PC-3 (cell line): ENCODE measurements at regions not wholly inside any gene's neighbourhood (a gene's known extent, or its start where the extent isn't known, plus 50 kb on each side); places are given as distances from the start of the nearest gene placed in this dataset.
"Not testable (repeated sequence)": the region's sequence is repeated elsewhere in the genome, so short reads cannot be mapped to it uniquely, and the experiment has no call there.

Experiments
- ATAC-seq: fragments of 200-7000 bp; cut with Tn5 transposase; 2 replicates; pipeline ENCODE4 v1.9.1; 2020; ENCODE audit warnings: mild to moderate bottlenecking, moderate library complexity
- BruUV-seq: library from RNA; stranded (reverse); fragments of 400-500 nt; replicated peaks from 2 replicates; lab custom pipeline; 2021; lab: Mats Ljungman, UMichigan
- CTCF ChIA-PET: fragments of 300-600 bp; sonication (Branson Sonifier 250); formaldehyde crosslinking; loops from one replicate; lab custom pipeline; 2022; ENCODE audit warnings: antibody characterized with exemption; lab: Charles Lee
- POLR2A ChIA-PET: fragments of 300-600 bp; sonication (Branson Sonifier 250); formaldehyde crosslinking; loops from one replicate; lab custom pipeline; 2022; ENCODE audit warnings: antibody characterized with exemption; ENCODE audit not compliant: unreplicated experiment; lab: Charles Lee
- DNase-seq: peaks from one replicate; pipeline ENCODE4 v3.0.0-alpha.2; 2015
- H2AFZ ChIP-seq: fragments of 300-600 bp; sonication (generic); 2 replicates; pipeline ENCODE4 v1.6.0; 2016; ENCODE audit warnings: antibody characterized with exemption, low read length
- H3F3A ChIP-seq: fragments of 300-600 bp; sonication (generic); one replicate; pipeline ENCODE4 v1.6.0; 2017; ENCODE audit warnings: antibody characterized with exemption, low read length, control low read depth, mild to moderate bottlenecking; ENCODE audit not compliant: unreplicated experiment
- H3K27ac ChIP-seq: fragments of 300-600 bp; sonication (generic); 2 replicates; pipeline ENCODE4 v1.5.1; 2016; ENCODE audit warnings: mild to moderate bottlenecking, low read length
- H3K27me3 ChIP-seq: fragments of 300-600 bp; sonication (generic); 2 replicates; pipeline ENCODE4 v1.6.1; 2016; ENCODE audit warnings: low read length, mixed read lengths
- H3K36me3 ChIP-seq: fragments of 300-600 bp; sonication (generic); 2 replicates; pipeline ENCODE4 v1.6.1; 2016; ENCODE audit warnings: low read depth, mixed run types, low read length, mixed read lengths
- H3K4me1 ChIP-seq: fragments of 300-600 bp; sonication (generic); 2 replicates; pipeline ENCODE4 v1.5.1; 2016; ENCODE audit warnings: low read length; ENCODE audit not compliant: insufficient read depth
- H3K4me2 ChIP-seq: fragments of 300-600 bp; sonication (generic); 2 replicates; pipeline ENCODE4 v1.6.0; 2016; ENCODE audit warnings: low read length
- H3K4me3 ChIP-seq: fragments of 300-600 bp; sonication (generic); 2 replicates; pipeline ENCODE4 v1.5.1; 2016; ENCODE audit warnings: mild to moderate bottlenecking, low read length, mixed read lengths
- H3K79me2 ChIP-seq: fragments of 300-600 bp; sonication (generic); 2 replicates; pipeline ENCODE4 v1.6.1; 2017; ENCODE audit warnings: low read length, mixed read lengths
- H3K9ac ChIP-seq: fragments of 300-600 bp; sonication (generic); 2 replicates; pipeline ENCODE4 v1.6.0; 2016; ENCODE audit warnings: mild to moderate bottlenecking, low read length
- H3K9me2 ChIP-seq: fragments of 300-600 bp; sonication (generic); replicated peaks from 2 replicates; pipeline ENCODE4 v1.6.1; 2016; ENCODE audit warnings: mixed run types, low read length, mixed read lengths
- H3K9me3 ChIP-seq: fragments of 300-600 bp; sonication (generic); 2 replicates; pipeline ENCODE4 v1.6.1; 2016; ENCODE audit warnings: low read length, mixed read lengths
- H4K20me1 ChIP-seq: fragments of 300-600 bp; sonication (generic); 2 replicates; pipeline ENCODE4 v1.6.1; 2016; ENCODE audit warnings: low read length, mixed read lengths
- EZH2 ChIP-seq: fragments of 300-600 bp; sonication (generic); IDR thresholded peaks from one replicate; pipeline ENCODE4 v1.6.1; 2017; ENCODE audit warnings: antibody characterized with exemption, mild to moderate bottlenecking, low read length; ENCODE audit not compliant: unreplicated experiment
- EZH2phosphoT487 ChIP-seq: fragments of 300-600 bp; sonication (generic); IDR thresholded peaks from 2 replicates; pipeline ENCODE4 v1.6.1; 2018; ENCODE audit warnings: mild to moderate bottlenecking, antibody characterized with exemption, low read length, borderline replicate concordance
- intact Hi-C: fragments of 100-400 bp; cut with micrococcal nuclease; formaldehyde crosslinking; loops from 2 replicates; pipeline ENCODE4 v1.9.0; 2023
- TF ChIP-seq, protein P1 (sequence below): fragments of 300-600 bp; sonication (generic); conservative IDR thresholded peaks from 2 replicates; pipeline ENCODE4 v1.5.1; 2017; ENCODE audit warnings: antibody characterized with exemption, low read depth, mild to moderate bottlenecking, low read length

- TF ChIP-seq, protein P1, sequence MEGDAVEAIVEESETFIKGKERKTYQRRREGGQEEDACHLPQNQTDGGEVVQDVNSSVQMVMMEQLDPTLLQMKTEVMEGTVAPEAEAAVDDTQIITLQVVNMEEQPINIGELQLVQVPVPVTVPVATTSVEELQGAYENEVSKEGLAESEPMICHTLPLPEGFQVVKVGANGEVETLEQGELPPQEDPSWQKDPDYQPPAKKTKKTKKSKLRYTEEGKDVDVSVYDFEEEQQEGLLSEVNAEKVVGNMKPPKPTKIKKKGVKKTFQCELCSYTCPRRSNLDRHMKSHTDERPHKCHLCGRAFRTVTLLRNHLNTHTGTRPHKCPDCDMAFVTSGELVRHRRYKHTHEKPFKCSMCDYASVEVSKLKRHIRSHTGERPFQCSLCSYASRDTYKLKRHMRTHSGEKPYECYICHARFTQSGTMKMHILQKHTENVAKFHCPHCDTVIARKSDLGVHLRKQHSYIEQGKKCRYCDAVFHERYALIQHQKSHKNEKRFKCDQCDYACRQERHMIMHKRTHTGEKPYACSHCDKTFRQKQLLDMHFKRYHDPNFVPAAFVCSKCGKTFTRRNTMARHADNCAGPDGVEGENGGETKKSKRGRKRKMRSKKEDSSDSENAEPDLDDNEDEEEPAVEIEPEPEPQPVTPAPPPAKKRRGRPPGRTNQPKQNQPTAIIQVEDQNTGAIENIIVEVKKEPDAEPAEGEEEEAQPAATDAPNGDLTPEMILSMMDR, result no peak
- TF ChIP-seq EZH2 (no peak), EZH2phosphoT487 (no peak)
- intact Hi-C loops, result no loop called here
- Histone ChIP-seq H3K27ac (no peak overlapping the region), H4K20me1 (no peaks in the 10 kb centered on the region), H3K9ac (no peak overlapping the region), H3K9me3 (no peaks in the 10 kb centered on the region), H3K4me3 (no peak overlapping the region), H2AFZ (no peak overlapping the region), H3F3A (no peaks in the 10 kb centered on the region), H3K4me1 (no peaks in the 10 kb centered on the region), H3K27me3 (no peaks in the 10 kb centered on the region), H3K36me3 (no peaks in the 10 kb centered on the region), H3K79me2 (no peaks in the 10 kb centered on the region), H3K4me2 (no peak overlapping the region), H3K9me2 (no peaks in the 10 kb centered on the region)
- POLR2A ChIA-PET, result no interaction called here
- CTCF ChIA-PET, result no interaction called here
- DNase-seq (peak; percentile 58), ATAC-seq (peak; percentile 76)
- no TSS peak for BruUV-seq
These were observed 152.9 kb downstream of the LPIN1 start for GRCh38 chr2:11899264-11899818.

DNA sequence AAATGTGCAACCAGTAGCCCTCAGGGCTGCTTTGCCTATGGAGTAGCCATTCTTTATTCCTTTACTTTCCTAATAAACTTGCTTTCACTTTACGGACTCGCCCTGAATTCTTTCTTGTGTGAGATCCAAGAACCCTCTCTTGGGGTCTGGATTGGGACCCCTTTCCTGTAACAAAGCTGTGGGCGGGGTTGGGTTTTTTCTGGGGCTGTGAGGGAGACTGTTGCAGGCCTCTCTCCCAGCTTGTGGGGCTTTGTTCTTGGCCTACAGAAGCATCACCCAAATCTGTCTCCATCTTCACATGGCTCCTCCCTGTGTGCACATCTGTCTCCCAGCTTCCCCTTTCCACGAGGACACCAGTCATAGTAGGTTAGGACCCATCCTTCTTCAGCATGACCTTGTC, 154.5 kb downstream of the LPIN1 start:
- H3K4me1 ChIP-seq, H3K36me3 ChIP-seq, DNase-seq, H3K27ac ChIP-seq, BruUV-seq, H2AFZ ChIP-seq, H3K79me2 ChIP-seq, H3K9me3 ChIP-seq, H4K20me1 ChIP-seq, CTCF ChIA-PET, H3K9me2 ChIP-seq, POLR2A ChIA-PET, intact Hi-C loops, H3K4me3 ChIP-seq, H3K9ac ChIP-seq, H3K4me2 ChIP-seq, H3F3A ChIP-seq, ATAC-seq, H3K27me3 ChIP-seq: not testable (repeated sequence)

DNA sequence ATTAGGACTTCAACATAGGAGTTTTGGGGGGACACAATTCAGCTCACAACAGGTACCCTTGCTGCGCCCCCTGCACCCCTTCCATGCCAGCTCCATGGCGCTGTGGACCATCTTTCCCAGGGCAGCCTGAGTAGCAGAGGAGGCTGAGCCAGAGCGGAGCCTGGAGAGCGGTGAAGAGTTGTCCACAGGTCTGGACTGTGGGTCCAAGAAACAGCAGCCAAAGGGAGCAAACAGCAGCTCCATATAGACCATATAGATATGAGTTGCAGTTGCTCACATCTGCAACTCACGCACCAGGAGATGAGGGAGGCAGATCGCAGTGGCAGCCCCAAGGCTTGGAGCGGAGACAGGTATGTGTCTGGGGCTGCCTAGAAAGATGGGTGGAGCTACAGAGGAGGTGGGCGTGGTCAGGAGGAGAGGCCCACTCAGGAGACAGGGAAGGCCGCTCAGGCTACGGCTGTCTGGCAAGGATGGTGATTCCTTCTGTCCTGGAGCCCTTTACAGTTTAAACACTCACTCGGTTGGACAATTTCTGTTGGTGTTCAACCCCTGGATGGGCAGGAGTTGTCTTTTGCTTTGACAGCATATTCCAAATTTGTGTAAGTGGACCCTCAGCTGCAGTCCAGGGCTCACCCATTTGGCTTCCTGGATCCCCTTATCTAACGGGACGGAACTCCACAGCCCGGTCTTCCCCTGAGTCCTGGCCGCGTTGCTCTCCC, 155.1 kb downstream of the LPIN1 start:
- Histone ChIP-seq H3K36me3 (no peaks in the 10 kb centered on the region), H4K20me1 (no peaks in the 10 kb centered on the region), H3K27me3 (no peaks in the 10 kb centered on the region), H3K4me2 (no peak overlapping the region), H3K9me2 (no peaks in the 10 kb centered on the region), H3K4me3 (no peak overlapping the region), H2AFZ (no peak overlapping the region), H3K4me1 (no peaks in the 10 kb centered on the region), H3K9me3 (no peaks in the 10 kb centered on the region), H3K9ac (no peak overlapping the region), H3K27ac (no peak overlapping the region), H3K79me2 (no peaks in the 10 kb centered on the region), H3F3A (no peaks in the 10 kb centered on the region)
- ChIA-PET POLR2A (no interaction called here), CTCF (no interaction called here)
- ATAC-seq, result no peak
- no peak for DNase-seq
- no peak for TF ChIP-seq EZH2phosphoT487
- no peak for TF ChIP-seq EZH2
- TF ChIP-seq, protein P1, result no peak
- no TSS peak for BruUV-seq
- intact Hi-C loops, result no loop called here
